HEK293T (cell line): ENCODE measurements at regions not wholly inside any gene's neighbourhood (a gene's known extent, or its start where the extent isn't known, plus 50 kb on each side); places are given as distances from the start of the nearest gene placed in this dataset.

Experiments
- ELF4 ChIP-seq: fragments of 450-650 bp; IDR thresholded peaks from 2 replicates; pipeline ENCODE4 v1.6.1; 2017; ENCODE audit warnings: antibody characterized with exemption
- FOXA1 ChIP-seq: fragments of 450-650 bp; IDR thresholded peaks from 2 replicates; pipeline ENCODE4 v1.6.1; 2016; ENCODE audit warnings: mild to moderate bottlenecking
- FOXM1 ChIP-seq: fragments of 450-650 bp; IDR thresholded peaks from 2 replicates; pipeline ENCODE4 v1.6.1; 2017; ENCODE audit warnings: mild to moderate bottlenecking, borderline replicate concordance
- NFRKB ChIP-seq: fragments of 450-650 bp; IDR thresholded peaks from 2 replicates; pipeline ENCODE4 v1.6.1; 2016; ENCODE audit warnings: mild to moderate bottlenecking, moderate library complexity
- SP1 ChIP-seq: fragments of 450-650 bp; IDR thresholded peaks from 2 replicates; pipeline ENCODE4 v1.6.1; 2017
- SUZ12 ChIP-seq: fragments of 450-650 bp; IDR thresholded peaks from 2 replicates; pipeline ENCODE4 v1.6.1; 2016; ENCODE audit warnings: mild to moderate bottlenecking
- TF ChIP-seq, protein P1 (sequence below): fragments of 450-650 bp; IDR thresholded peaks from 2 replicates; pipeline ENCODE4 v1.6.1; 2016

DNA sequence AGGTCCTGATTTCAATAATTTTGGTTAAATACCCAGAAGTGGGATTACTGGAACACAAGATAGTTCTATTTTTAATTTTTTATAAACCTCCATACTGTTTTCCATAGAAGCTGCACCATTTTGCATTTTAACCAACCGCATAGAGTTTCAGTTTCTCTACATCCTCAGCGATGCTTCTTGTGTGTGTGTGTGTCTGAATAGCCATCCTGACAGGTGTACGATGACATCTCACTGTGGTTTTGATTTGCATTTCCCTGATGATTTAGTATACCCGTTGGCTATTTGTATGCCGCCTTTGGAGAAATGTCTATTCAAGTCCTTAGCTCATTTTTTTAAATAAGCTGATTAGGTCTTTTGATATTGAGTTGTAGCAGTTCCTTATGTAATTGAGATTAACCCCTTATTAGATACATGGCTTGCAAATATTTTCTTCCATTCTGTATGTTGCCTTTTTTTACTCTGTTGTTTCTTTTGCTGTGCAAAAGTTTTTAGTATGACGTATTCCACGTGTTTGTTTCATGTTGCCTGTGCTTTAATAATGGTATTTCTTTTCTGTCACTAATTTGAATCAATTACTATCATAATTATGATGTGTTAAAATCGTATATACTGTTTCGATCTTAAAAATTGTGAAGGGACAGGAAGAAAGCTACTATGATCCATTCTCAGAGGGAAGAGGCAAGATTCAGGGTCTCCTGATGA lies 227.2 kb upstream of the MON1B start:
- TF ChIP-seq FOXA1 = no peak
- TF ChIP-seq SP1 = no peak
- TF ChIP-seq, protein P1, sequence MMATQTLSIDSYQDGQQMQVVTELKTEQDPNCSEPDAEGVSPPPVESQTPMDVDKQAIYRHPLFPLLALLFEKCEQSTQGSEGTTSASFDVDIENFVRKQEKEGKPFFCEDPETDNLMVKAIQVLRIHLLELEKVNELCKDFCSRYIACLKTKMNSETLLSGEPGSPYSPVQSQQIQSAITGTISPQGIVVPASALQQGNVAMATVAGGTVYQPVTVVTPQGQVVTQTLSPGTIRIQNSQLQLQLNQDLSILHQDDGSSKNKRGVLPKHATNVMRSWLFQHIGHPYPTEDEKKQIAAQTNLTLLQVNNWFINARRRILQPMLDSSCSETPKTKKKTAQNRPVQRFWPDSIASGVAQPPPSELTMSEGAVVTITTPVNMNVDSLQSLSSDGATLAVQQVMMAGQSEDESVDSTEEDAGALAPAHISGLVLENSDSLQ = no peak
- TF ChIP-seq SUZ12 = no peak
- no peak for TF ChIP-seq FOXM1
- TF ChIP-seq ELF4 = no peak
- no peak for TF ChIP-seq NFRKB
